Spleen (tissue), 11 donors: ENCODE measurements at regions not wholly inside any gene's neighbourhood (a gene's known extent, or its start where the extent isn't known, plus 50 kb on each side); places are given as distances from the start of the nearest gene placed in this dataset.

ENCODE experiments used
- DNase-seq: peaks from one replicate; pipeline ENCODE4 v3.0.0-alpha.2; 2020
- H3K27ac ChIP-seq, 8 donors: fragments of 200-600 bp; sonication (generic) in 7 of 8; 1 replicate in 4 of 8; 2 replicates in 4 of 8; pipeline versions ENCODE4 v1.5.0 to v1.8.0; 2016 to 2021; ENCODE audit warnings: inconsistent platforms in 4 of 8, mild to moderate bottlenecking in 4 of 8, moderate library complexity in 1 of 8
- H3K27me3 ChIP-seq, 7 donors: fragments of 200-600 bp; sonication (generic) in 6 of 7; replicated peaks in 1 of 7; 1 replicate in 4 of 7; 2 replicates in 3 of 7; pipeline versions ENCODE4 v1.5.0 to v1.8.0; 2016 to 2021; ENCODE audit warnings: inconsistent platforms in 3 of 7, mild to moderate bottlenecking in 1 of 7
- H3K36me3 ChIP-seq, 6 donors: fragments of 200-600 bp; sonication (generic) in 5 of 6; 1 replicate in 4 of 6; 2 replicates in 2 of 6; pipeline versions ENCODE4 v1.5.0 to v1.8.0; 2016 to 2021; ENCODE audit warnings: inconsistent platforms in 2 of 6
- H3K4me1 ChIP-seq, 6 donors: fragments of 200-600 bp; sonication (generic) in 5 of 6; 1 replicate in 3 of 6; 2 replicates in 3 of 6; pipeline versions ENCODE4 v1.5.0 to v1.8.0; 2016 to 2021; ENCODE audit warnings: inconsistent platforms in 3 of 6
- H3K4me3 ChIP-seq, 8 donors: fragments of 200-600 bp; sonication (generic) in 7 of 8; 1 replicate in 4 of 8; 2 replicates in 4 of 8; pipeline versions ENCODE4 v1.5.0 to v1.8.0; 2016 to 2021; ENCODE audit warnings: inconsistent platforms in 4 of 8, mild to moderate bottlenecking in 4 of 8, moderate library complexity in 2 of 8
- H3K9me3 ChIP-seq, 8 donors: fragments of 200-600 bp; sonication (generic) in 7 of 8; 1 replicate in 4 of 8; 2 replicates in 4 of 8; pipeline versions ENCODE4 v1.5.0 to v1.8.0; 2016 to 2021; ENCODE audit warnings: inconsistent platforms in 4 of 8
- CTCF ChIP-seq, 11 experiments: fragments of 200-600 bp in 7 of 11; fragments of 450-650 bp in 4 of 11; sonication (generic) in 4 of 11; IDR thresholded peaks in 8 of 11; conservative IDR thresholded peaks in 3 of 11; 1 replicate in 7 of 11; 2 replicates in 4 of 11; pipeline versions ENCODE4 v1.4.0 to v1.8.0; 2016 to 2021; ENCODE audit warnings: antibody characterized with exemption in 11 of 11, inconsistent platforms in 4 of 11, mild to moderate bottlenecking in 1 of 11
- POLR2A ChIP-seq, 3 donors: fragments of 450-650 bp; IDR thresholded peaks; one replicate each; pipeline ENCODE4 v1.5.1; 2017; ENCODE audit warnings: antibody characterized with exemption in 3 of 3, mild to moderate bottlenecking in 1 of 3
- POLR2AphosphoS5 ChIP-seq, 3 donors: sonication (generic); formaldehyde crosslinking; IDR thresholded peaks; one replicate each; pipeline ENCODE4 v1.5.1; 2017; ENCODE audit warnings: antibody characterized with exemption in 3 of 3
- WGBS, 5 donors: extraction: QIAGEN DNeasy Blood & Tissue Kit in 3 of 5; methylation state at CpG; one replicate each; pipeline versions ENCODE4 v1.1.5 to v1.1.7; 2013 to 2018; 5-methylcytosine and 5-hydroxymethylcytosine counted together
- intact Hi-C: fragments of 100-400 bp; cut with DNase I; formaldehyde crosslinking; loops from one replicate; pipeline ENCODE4 v1.15.0; 2023; ENCODE audit warnings: low total_unique reads
- donor health status: healthy with polysubstance abuse.
- donor health status: DM: no; HTN: no; CAD: no; lungs with moderate emphysema.
- donor health status: DM: no; HTN: no; CAD: no.
- donor health status: Bipolar disorder and iron deficiency.
- donor health status: healthy.
- donor health status: DM: no; HTN: no; CAD: no.
- donor health status: DM: yes; HTN: yes; CAD: no.

DNA sequence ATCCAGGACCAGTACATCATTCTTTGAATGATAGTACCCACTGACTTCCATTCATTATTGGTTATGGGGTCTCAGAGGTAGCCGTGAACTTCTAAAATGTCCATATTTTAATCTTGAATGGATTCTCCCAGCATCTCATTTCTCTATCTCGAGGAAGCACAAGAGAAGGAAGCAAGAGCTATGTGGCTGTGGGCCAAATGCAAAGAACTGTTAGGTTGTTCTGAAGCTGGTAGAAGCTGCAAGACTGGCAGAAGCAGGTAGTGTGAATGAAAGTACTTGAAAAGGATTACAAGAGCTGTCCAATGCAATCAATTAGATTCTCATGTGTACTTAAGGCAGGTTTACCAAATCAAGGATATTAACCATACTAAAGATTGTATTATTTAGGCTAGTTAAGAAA is 1131.8 kb downstream of the GRIK2 start:
- Histone ChIP-seq H3K27me3 (no peaks in the 10 kb centered on the region), H3K9me3 (no peaks in the 10 kb centered on the region), H3K36me3 (no peaks in the 10 kb centered on the region), H3K4me3 (no peak overlapping the region), H3K27ac (no peak overlapping the region), H3K4me1 (no peaks in the 10 kb centered on the region)
- no peak for TF ChIP-seq CTCF (IDR thresholded peaks at IDR 0.05 in 8 of 11, conservative IDR thresholded peaks at IDR 0.05 in 3 of 11)
- no peak for TF ChIP-seq POLR2A (IDR thresholded peaks at IDR 0.05)
- TF ChIP-seq POLR2AphosphoS5 (IDR thresholded peaks at IDR 0.05), result no peak
- no peak for DNase-seq
- 51 to 65% (median 60%) methylated on average over 2 of the region's 2 CpGs for WGBS, 5 donors
- intact Hi-C loops, result no loop called here

GRCh38 chr6:102520966-102521365 is 1127.5 kb downstream of the GRIK2 start:
- intact Hi-C loops, result no loop called here
- WGBS, 5 donors, result 67 to 79% (median 73%) methylated on average over 2 of the region's 2 CpGs
- no peak for DNase-seq

DNA sequence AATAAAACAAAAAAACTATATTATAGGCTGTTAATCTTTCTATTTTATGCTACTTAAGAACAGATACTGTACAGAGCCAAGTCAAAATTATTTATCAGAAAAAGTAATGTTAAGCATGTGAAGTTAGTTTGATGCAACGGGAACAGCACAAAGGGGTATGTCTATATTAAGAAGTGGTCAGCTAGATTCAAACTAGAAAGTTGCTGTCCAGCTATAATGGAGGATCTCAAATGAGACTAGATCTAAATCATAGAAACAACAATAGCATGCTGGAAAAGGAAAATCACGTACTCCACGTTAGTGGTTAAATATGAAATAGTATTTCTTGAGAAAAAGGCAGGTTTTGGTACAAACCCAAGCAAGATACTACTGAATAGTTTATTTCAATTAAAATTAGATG is 1124.0 kb downstream of the GRIK2 start:
- TF ChIP-seq CTCF (IDR thresholded peaks at IDR 0.05 in 8 of 11, conservative IDR thresholded peaks at IDR 0.05 in 3 of 11) (no peak), POLR2A (IDR thresholded peaks at IDR 0.05) (no peak), POLR2AphosphoS5 (IDR thresholded peaks at IDR 0.05) (no peak)
- DNase-seq, result no peak
- no peak overlapping the region for H3K4me3 ChIP-seq
- H3K27ac ChIP-seq, result no peak overlapping the region
- H3K4me1 ChIP-seq, result no peaks in the 10 kb centered on the region
- H3K36me3 ChIP-seq, result no peaks in the 10 kb centered on the region
- no peaks in the 10 kb centered on the region for H3K9me3 ChIP-seq
- intact Hi-C loops, result no loop called here
- WGBS, 5 donors, result 79 to 93% (median 81%) methylated on average over 3 of the region's 3 CpGs
- no peaks in the 10 kb centered on the region for H3K27me3 ChIP-seq

More at GRCh38 chr6:102520966-102521365, 1127.5 kb downstream of the GRIK2 start:
- Histone ChIP-seq H3K27me3 (no peaks in the 10 kb centered on the region), H3K27ac (no peak overlapping the region), H3K4me3 (no peak overlapping the region), H3K9me3 (no peaks in the 10 kb centered on the region), H3K4me1 (no peaks in the 10 kb centered on the region), H3K36me3 (no peaks in the 10 kb centered on the region)
- TF ChIP-seq POLR2A (IDR thresholded peaks at IDR 0.05) (no peak), CTCF (IDR thresholded peaks at IDR 0.05 in 8 of 11, conservative IDR thresholded peaks at IDR 0.05 in 3 of 11) (no peak), POLR2AphosphoS5 (IDR thresholded peaks at IDR 0.05) (no peak)

DNA sequence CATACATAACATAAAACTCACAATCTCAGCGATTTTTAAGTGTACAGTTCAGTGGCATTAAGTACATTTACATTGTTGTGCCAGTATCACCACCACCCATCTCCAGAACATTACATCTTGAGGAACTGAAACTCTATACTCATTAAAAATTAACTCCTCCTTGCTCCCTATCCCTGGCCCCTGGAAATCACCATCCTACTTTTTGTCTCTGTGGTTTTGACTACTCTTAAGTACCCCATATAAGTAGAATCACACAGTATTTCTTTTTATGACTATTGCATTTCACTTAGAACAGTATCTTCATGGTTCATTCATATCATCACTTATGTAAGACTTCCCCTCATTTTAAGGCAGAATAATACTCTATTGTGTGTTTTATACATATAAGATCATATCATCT is 1108.1 kb downstream of the GRIK2 start:
- no peak overlapping the region for H3K27ac ChIP-seq
- no peak for DNase-seq
- H3K9me3 ChIP-seq, result peaks cover 0 to 38% (median 13%) of the 10 kb centered on the region in 8 donors
- no peaks in the 10 kb centered on the region for H3K27me3 ChIP-seq
- TF ChIP-seq CTCF (IDR thresholded peaks at IDR 0.05 in 8 of 11, conservative IDR thresholded peaks at IDR 0.05 in 3 of 11) (no peak), POLR2AphosphoS5 (IDR thresholded peaks at IDR 0.05) (no peak), POLR2A (IDR thresholded peaks at IDR 0.05) (no peak)
- intact Hi-C loops, result no loop called here
- no peak overlapping the region for H3K4me3 ChIP-seq
- no peaks in the 10 kb centered on the region for H3K4me1 ChIP-seq
- H3K36me3 ChIP-seq, result no peaks in the 10 kb centered on the region
- 57 to 73% (median 65%) methylated on average over 1 of the region's 1 CpG for WGBS, 5 donors
